H1 (cell line): ENCODE measurements at regions not wholly inside any gene's neighbourhood (a gene's known extent, or its start where the extent isn't known, plus 50 kb on each side); places are given as distances from the start of the nearest gene placed in this dataset.
A peak's percentile ranks its signal among the peaks of the same experiment; 100 is the strongest.

Experiments used
- CTCF ChIA-PET: fragments of 300-600 bp; sonication (Branson Sonifier 250); formaldehyde crosslinking; loops from one replicate; lab custom pipeline; 2021; ENCODE audit not compliant: partially characterized antibody; lab: Charles Lee
- POLR2A ChIA-PET: fragments of 300-600 bp; sonication (Branson Sonifier 250); formaldehyde crosslinking; loops from one replicate; lab custom pipeline; 2021; ENCODE audit warnings: inconsistent platforms; ENCODE audit not compliant: partially characterized antibody; lab: Charles Lee
- DNase-seq, 2 experiments: peaks; one replicate each; pipeline versions ENCODE4 v3.0.0 to v3.0.0-alpha.2; 2010 to 2022; ENCODE audit warnings: low spot score in 2 of 2, low read depth in 1 of 2, mixed read lengths in 1 of 2
- FAIRE-seq: peaks from 2 replicates; lab custom pipeline; 2011; peaks lifted over from hg19 to GRCh38; lab: Jason Lieb, UNC
- H2AFZ ChIP-seq: 2 replicates; pipeline ENCODE4 v1.8.1; 2012; ENCODE audit warnings: low read length, inconsistent platforms
- H2AK5ac ChIP-seq: 2 replicates; pipeline ENCODE4 v1.6.1; 2013; ENCODE audit warnings: low read depth, low read length
- H2BK120ac ChIP-seq: replicated peaks from 2 replicates; pipeline ENCODE3; 2013; ENCODE audit warnings: low read depth, low read length, inconsistent platforms
- H2BK12ac ChIP-seq: 2 replicates; pipeline ENCODE4 v1.6.1; 2013; ENCODE audit warnings: low read depth, low read length
- H2BK15ac ChIP-seq: 2 replicates; pipeline ENCODE4 v1.6.1; 2013; ENCODE audit warnings: low read length
- H2BK20ac ChIP-seq: 2 replicates; pipeline ENCODE4 v1.6.1; 2013; ENCODE audit warnings: low read length
- H2BK5ac ChIP-seq: 2 replicates; pipeline ENCODE4 v1.6.1; 2013; ENCODE audit warnings: low read depth, low read length
- H3K14ac ChIP-seq: 2 replicates; pipeline ENCODE4 v1.6.1; 2013; ENCODE audit warnings: inconsistent platforms; ENCODE audit not compliant: insufficient read length
- H3K18ac ChIP-seq: 2 replicates; pipeline ENCODE4 v1.6.1; 2013; ENCODE audit warnings: low read length; ENCODE audit errors: extremely low read depth
- H3K23ac ChIP-seq: 2 replicates; pipeline ENCODE4 v1.6.1; 2013; ENCODE audit warnings: inconsistent platforms; ENCODE audit not compliant: insufficient read length
- H3K23me2 ChIP-seq: 2 replicates; pipeline ENCODE4 v1.6.1; 2013; ENCODE audit warnings: low read depth, low read length
- H3K27ac ChIP-seq: 2 replicates; pipeline ENCODE4 v1.6.1; 2011; ENCODE audit warnings: low read depth, low read length, inconsistent platforms
- H3K27me3 ChIP-seq, 4 experiments: replicated peaks in 1 of 4; 1 replicate in 1 of 4; 2 replicates in 3 of 4; pipeline versions ENCODE4 v1.6.1 to v1.8.1; 2011 to 2013; ENCODE audit warnings: low read length in 3 of 4, mild to moderate bottlenecking in 3 of 4, inconsistent platforms in 2 of 4, mixed read lengths in 2 of 4, moderate library complexity in 1 of 4; ENCODE audit not compliant: control insufficient read depth in 3 of 4, insufficient read depth in 3 of 4; ENCODE audit errors: extremely low read depth in 1 of 4
- H3K36me3 ChIP-seq, 4 experiments: 2 replicates each; pipeline versions ENCODE4 v1.6.1 to v1.8.1; 2011 to 2013; ENCODE audit warnings: mild to moderate bottlenecking in 4 of 4, low read length in 3 of 4, moderate library complexity in 2 of 4, control low read depth in 1 of 4, inconsistent platforms in 1 of 4; ENCODE audit not compliant: insufficient read depth in 4 of 4, control insufficient read depth in 2 of 4
- H3K4ac ChIP-seq: replicated peaks from 2 replicates; pipeline ENCODE3; 2013; ENCODE audit warnings: low read length, low read depth, mixed read lengths, inconsistent platforms; ENCODE audit not compliant: insufficient read length
- H3K4me1 ChIP-seq, 4 experiments: replicated peaks in 1 of 4; 1 replicate in 1 of 4; 2 replicates in 3 of 4; pipeline versions ENCODE4 v1.6.1 to v1.8.1; 2011 to 2013; ENCODE audit warnings: low read length in 3 of 4, inconsistent platforms in 2 of 4, mixed read lengths in 1 of 4; ENCODE audit not compliant: insufficient read depth in 4 of 4, control insufficient read depth in 3 of 4
- H3K4me2 ChIP-seq, 2 experiments: 2 replicates each; pipeline versions ENCODE4 v1.6.1 to v1.8.1; 2011 to 2013; ENCODE audit warnings: low read depth in 2 of 2, low read length in 2 of 2, control low read depth in 1 of 2, inconsistent platforms in 1 of 2, mild to moderate bottlenecking in 1 of 2; ENCODE audit not compliant: insufficient read depth in 1 of 2
- H3K4me3 ChIP-seq, 4 experiments: fragments of 200-600, 300-600 bp in 1 of 4; sonication (generic), shearing (Covaris generic), sonication (Bioruptor Twin) in 1 of 4; 2 replicates each; pipeline versions ENCODE4 v1.5.1 to v1.8.1; 2011 to 2016; ENCODE audit warnings: low read length in 4 of 4, low read depth in 3 of 4, control low read depth in 2 of 4, inconsistent platforms in 2 of 4, mild to moderate bottlenecking in 2 of 4, mixed read lengths in 1 of 4, moderate library complexity in 1 of 4; ENCODE audit not compliant: insufficient read depth in 2 of 4; ENCODE audit errors: extremely low read depth in 1 of 4
- H3K56ac ChIP-seq: replicated peaks from 2 replicates; pipeline ENCODE3; 2013; ENCODE audit warnings: low read depth, mild to moderate bottlenecking, mixed read lengths, low read length, inconsistent platforms; ENCODE audit not compliant: insufficient read length
- H3K79me1 ChIP-seq: 2 replicates; pipeline ENCODE4 v1.6.1; 2013; ENCODE audit warnings: low read depth, low read length, control low read depth
- H3K79me2 ChIP-seq, 2 experiments: 2 replicates each; pipeline versions ENCODE4 v1.6.1 to v1.8.1; 2012 to 2013; ENCODE audit warnings: low read length in 2 of 2, mild to moderate bottlenecking in 2 of 2, inconsistent platforms in 1 of 2; ENCODE audit not compliant: insufficient read depth in 2 of 2, control insufficient read depth in 1 of 2
- H3K9ac ChIP-seq, 4 experiments: replicated peaks in 1 of 4; 1 replicate in 1 of 4; 2 replicates in 3 of 4; pipeline versions ENCODE4 v1.6.1 to v1.8.1; 2011 to 2013; ENCODE audit warnings: low read depth in 3 of 4, low read length in 3 of 4, control low read depth in 2 of 4, mild to moderate bottlenecking in 2 of 4, moderate library complexity in 2 of 4, inconsistent platforms in 1 of 4; ENCODE audit errors: extremely low read depth in 1 of 4
- H3K9me3 ChIP-seq, 2 experiments: 2 replicates each; pipeline versions ENCODE4 v1.6.1 to v1.8.1; 2012 to 2013; ENCODE audit warnings: mild to moderate bottlenecking in 2 of 2, moderate library complexity in 2 of 2, control low read depth in 1 of 2, inconsistent platforms in 1 of 2, low read depth in 1 of 2, low read length in 1 of 2, mixed read lengths in 1 of 2; ENCODE audit not compliant: insufficient read depth in 2 of 2
- H4K20me1 ChIP-seq, 2 experiments: replicated peaks in 1 of 2; 2 replicates each; pipeline versions ENCODE3 to v1.8.1; 2011 to 2013; ENCODE audit warnings: inconsistent platforms in 2 of 2, low read length in 2 of 2, mild to moderate bottlenecking in 1 of 2; ENCODE audit not compliant: insufficient read depth in 2 of 2, control insufficient read depth in 1 of 2
- H4K5ac ChIP-seq: 2 replicates; pipeline ENCODE4 v1.6.1; 2013; ENCODE audit warnings: low read length, low read depth, mixed read lengths, inconsistent platforms; ENCODE audit not compliant: insufficient read length
- H4K8ac ChIP-seq: 2 replicates; pipeline ENCODE4 v1.8.0; 2013; ENCODE audit warnings: mild to moderate bottlenecking, moderate library complexity, low read length, inconsistent platforms; ENCODE audit not compliant: insufficient read depth; ENCODE audit errors: extremely low read depth
- H4K91ac ChIP-seq: replicated peaks from 2 replicates; pipeline ENCODE3; 2013; ENCODE audit warnings: low read length, mixed read lengths, inconsistent platforms; ENCODE audit not compliant: insufficient read length
- CREB1 ChIP-seq: IDR thresholded peaks from 2 replicates; pipeline ENCODE4 v1.6.1; 2012; ENCODE audit warnings: inconsistent platforms
- MAFK ChIP-seq: IDR thresholded peaks from 2 replicates; pipeline ENCODE4 v1.6.1; 2012; ENCODE audit warnings: low read depth, mild to moderate bottlenecking, improper control_type of control experiment, low read length
- SIX5 ChIP-seq: IDR thresholded peaks from 2 replicates; pipeline ENCODE4 v1.6.1; 2011; ENCODE audit warnings: mild to moderate bottlenecking, low read depth, low read length
- whole genome bisulfite sequencing, 2 experiments: shearing (Covaris generic) in 1 of 2; methylation state at CpG; one replicate each; pipeline versions ENCODE4 v1.1.6 to v1.1.7; 2013 to 2015; ENCODE audit warnings: low lambda C conversion rate in 2 of 2, mixed read lengths in 2 of 2, inconsistent platforms in 1 of 2, low coverage in 1 of 2, missing lambda C conversion rate in 1 of 2; ENCODE audit not compliant: insufficient replicate concordance in 2 of 2, insufficient coverage in 1 of 2, insufficient read length in 1 of 2; ENCODE audit errors: extremely low coverage in 1 of 2, missing lambda C conversion rate in 1 of 2; 5-methylcytosine and 5-hydroxymethylcytosine counted together

DNA sequence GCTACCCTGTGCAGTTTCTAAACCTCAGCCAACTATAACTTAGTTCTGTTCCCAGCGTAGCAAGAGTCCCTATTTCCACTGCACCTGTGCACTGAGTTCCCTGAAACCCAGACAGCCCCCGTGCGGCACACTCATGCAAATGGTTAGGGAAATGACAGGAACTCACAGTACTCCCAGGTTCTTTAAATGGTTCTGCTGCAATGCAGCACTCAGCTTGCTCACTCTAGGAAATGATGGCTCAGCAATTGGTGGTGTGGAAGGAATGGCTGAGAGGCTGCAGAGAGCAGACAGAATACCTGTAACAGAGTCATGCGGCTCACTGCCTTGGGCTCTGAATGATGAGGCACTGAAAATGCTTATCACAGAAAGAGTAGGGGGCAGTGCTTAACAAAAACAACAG, 143.0 kb downstream of the RAD51AP2 start:
- Histone ChIP-seq H2BK5ac (no peak overlapping the region), H2AFZ (0 out of 2 replicates have a peak overlapping the region, but pooled peaks have one; percentile 90), H3K23ac (no peak overlapping the region), H3K79me1 (no peaks in the 10 kb centered on the region), H3K56ac (no peak overlapping the region), H3K23me2 (no peaks in the 10 kb centered on the region), H2BK20ac (no peak overlapping the region), H3K18ac (no peak overlapping the region), H3K9ac (no peak overlapping the region), H2BK15ac (no peak overlapping the region), H4K20me1 (no peaks in the 10 kb centered on the region), H3K14ac (no peak overlapping the region), H3K79me2 (no peaks in the 10 kb centered on the region), H3K4me2 (no peak overlapping the region), H2BK12ac (no peak overlapping the region)
- TF ChIP-seq SIX5, result no peak
- TF ChIP-seq MAFK, result peak; percentile 39; the same call in 1 of the 2 replicates
- TF ChIP-seq CREB1, result no peak
- TF ChIP-seq, all 59 proteins: peak for 1
- no peak overlapping the region for H3K4ac ChIP-seq
- WGBS, 2 experiments, result 91% methylated on average over 4 of the region's 4 CpGs; no CpG with 5 or more reads in 1 of the 2 experiments
- H2BK120ac ChIP-seq, result no peak overlapping the region
- H3K27me3 ChIP-seq, result no peaks in the 10 kb centered on the region
- H3K4me1 ChIP-seq, result no peaks in the 10 kb centered on the region
- no peak overlapping the region for H4K91ac ChIP-seq
- no peaks in the 10 kb centered on the region for H3K9me3 ChIP-seq
- H3K27ac ChIP-seq, result no peak overlapping the region
- H2AK5ac ChIP-seq, result no peak overlapping the region
- no peak for DNase-seq
- no peak overlapping the region for H4K5ac ChIP-seq
- no peak overlapping the region; the same call in 1 of the 2 replicates for H4K8ac ChIP-seq
- ChIA-PET POLR2A (no interaction called here), CTCF (interaction anchor here (0.7 kb wide), 1 partner anchor 14 kb away, joined by 3 read pairs; no protein-coding TSS in a partner anchor)
- no peak for FAIRE-seq
- no peak overlapping the region for H3K4me3 ChIP-seq
- H3K36me3 ChIP-seq, result no peaks in the 10 kb centered on the region
